ENCODE measurements at regions not wholly inside any gene's neighbourhood (a gene's known extent, or its start where the extent isn't known, plus 50 kb on each side); places are given as distances from the start of the nearest gene placed in this dataset.

GRCh38 chr10:7046615-7047014, 364.2 kb downstream of the SFMBT2 start:
- no peak overlapping the region for H3K4me3 ChIP-seq (ENCODE audit: low read depth, low read length)
- TF ChIP-seq, protein P1, sequence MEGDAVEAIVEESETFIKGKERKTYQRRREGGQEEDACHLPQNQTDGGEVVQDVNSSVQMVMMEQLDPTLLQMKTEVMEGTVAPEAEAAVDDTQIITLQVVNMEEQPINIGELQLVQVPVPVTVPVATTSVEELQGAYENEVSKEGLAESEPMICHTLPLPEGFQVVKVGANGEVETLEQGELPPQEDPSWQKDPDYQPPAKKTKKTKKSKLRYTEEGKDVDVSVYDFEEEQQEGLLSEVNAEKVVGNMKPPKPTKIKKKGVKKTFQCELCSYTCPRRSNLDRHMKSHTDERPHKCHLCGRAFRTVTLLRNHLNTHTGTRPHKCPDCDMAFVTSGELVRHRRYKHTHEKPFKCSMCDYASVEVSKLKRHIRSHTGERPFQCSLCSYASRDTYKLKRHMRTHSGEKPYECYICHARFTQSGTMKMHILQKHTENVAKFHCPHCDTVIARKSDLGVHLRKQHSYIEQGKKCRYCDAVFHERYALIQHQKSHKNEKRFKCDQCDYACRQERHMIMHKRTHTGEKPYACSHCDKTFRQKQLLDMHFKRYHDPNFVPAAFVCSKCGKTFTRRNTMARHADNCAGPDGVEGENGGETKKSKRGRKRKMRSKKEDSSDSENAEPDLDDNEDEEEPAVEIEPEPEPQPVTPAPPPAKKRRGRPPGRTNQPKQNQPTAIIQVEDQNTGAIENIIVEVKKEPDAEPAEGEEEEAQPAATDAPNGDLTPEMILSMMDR (IDR thresholded peaks at IDR 0.05; ENCODE audit: low read depth, low read length, missing control alignments), result no peak
- DNase-seq (ENCODE audit: low read depth), result peak; percentile 18

- peak; percentile 64 for DNase-seq (ENCODE audit: low read depth)
- TF ChIP-seq, protein P1 (IDR thresholded peaks at IDR 0.05; ENCODE audit: low read depth, low read length, missing control alignments), result no peak
- no peak overlapping the region for H3K4me3 ChIP-seq (ENCODE audit: low read depth, low read length)
These were observed 364.8 kb downstream of the SFMBT2 start for GRCh38 chr10:7045891-7046599.

- H3K4me3 ChIP-seq (ENCODE audit: low read depth, low read length), result no peak overlapping the region
- TF ChIP-seq, protein P1 (IDR thresholded peaks at IDR 0.05; ENCODE audit: low read depth, low read length, missing control alignments), result no peak
- DNase-seq (ENCODE audit: low read depth), result no peak
These were observed 367.7 kb downstream of the SFMBT2 start for GRCh38 chr10:7043055-7043653.

GRCh38 chr10:7042419-7043054, 368.3 kb downstream of the SFMBT2 start:
- no peak for DNase-seq (ENCODE audit: low read depth)
- no peak overlapping the region for H3K4me3 ChIP-seq (ENCODE audit: low read depth, low read length)
- TF ChIP-seq, protein P1 (IDR thresholded peaks at IDR 0.05; ENCODE audit: low read depth, low read length, missing control alignments), result no peak

DNA sequence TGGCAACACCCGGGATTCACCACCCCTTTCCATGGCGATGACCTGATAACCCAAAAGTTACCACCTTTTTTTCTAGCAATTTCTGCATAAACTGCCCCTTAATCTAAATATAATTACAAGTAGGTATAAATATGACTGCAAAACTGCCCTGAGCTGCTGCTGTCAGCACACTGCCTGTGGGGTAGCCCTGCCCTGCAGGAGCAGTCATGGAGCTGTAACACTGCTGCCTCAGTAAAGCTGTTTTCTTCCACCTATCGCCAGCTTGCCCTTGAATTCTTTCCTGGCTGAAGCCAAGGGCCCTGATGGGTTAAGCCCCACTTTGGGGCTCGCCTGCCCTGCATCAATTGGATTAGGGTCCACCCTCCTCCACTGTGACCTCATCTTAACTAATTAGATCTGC, 368.8 kb downstream of the SFMBT2 start:
- DNase-seq (ENCODE audit: low read depth), result no peak
- H3K4me3 ChIP-seq (ENCODE audit: low read depth, low read length), result no peak overlapping the region
- TF ChIP-seq, protein P1 (IDR thresholded peaks at IDR 0.05; ENCODE audit: low read depth, low read length, missing control alignments), result no peak

DNA sequence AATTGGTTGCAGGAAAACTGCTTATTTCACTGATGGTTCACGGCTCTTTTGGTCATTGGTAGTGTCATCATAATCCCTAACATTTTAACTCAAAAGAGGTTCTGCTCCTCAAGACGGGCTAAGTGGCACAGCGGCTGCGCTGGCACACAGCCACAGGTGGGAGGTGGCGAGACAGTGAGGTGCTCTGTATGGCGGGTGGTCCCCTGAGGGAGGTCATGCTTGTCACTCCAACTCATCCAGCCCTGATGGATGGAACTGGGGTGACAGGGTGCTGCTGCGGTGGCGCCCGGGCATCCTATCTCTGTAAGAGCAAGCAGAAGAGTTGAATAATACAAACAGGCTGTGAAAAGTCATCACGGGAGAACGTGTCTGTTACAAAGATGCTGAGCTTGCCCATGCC, 370.2 kb downstream of the SFMBT2 start:
- DNase-seq (ENCODE audit: low read depth), result no peak
- no peak overlapping the region for H3K4me3 ChIP-seq (ENCODE audit: low read depth, low read length)
- TF ChIP-seq, protein P1 (IDR thresholded peaks at IDR 0.05; ENCODE audit: low read depth, low read length, missing control alignments), result no peak

Measured in GM12864 (cell line).